Neural progenitor cell (in vitro differentiated cells): ENCODE measurements at regions not wholly inside any gene's neighbourhood (a gene's known extent, or its start where the extent isn't known, plus 50 kb on each side); places are given as distances from the start of the nearest gene placed in this dataset.
"Not testable (repeated sequence)": the region's sequence is repeated elsewhere in the genome, so short reads cannot be mapped to it uniquely, and the experiment has no call there.

ENCODE experiments used
- EZH2 ChIP-seq: fragments of 200-600 bp; sonication (generic); IDR thresholded peaks from 2 replicates; pipeline ENCODE4 v1.6.1; 2017; ENCODE audit warnings: antibody characterized with exemption, mild to moderate bottlenecking, moderate library complexity
- EZH2phosphoT487 ChIP-seq: fragments of 200-600 bp; sonication (generic); IDR thresholded peaks from 2 replicates; pipeline ENCODE4 v1.6.1; 2017; ENCODE audit warnings: antibody characterized with exemption
- TF ChIP-seq, protein P1 (sequence below): fragments of 200-600 bp; sonication (generic); IDR thresholded peaks from 2 replicates; pipeline ENCODE4 v1.5.1; 2017; ENCODE audit warnings: antibody characterized with exemption, mild to moderate bottlenecking

- TF ChIP-seq EZH2, EZH2phosphoT487: not testable (repeated sequence)
- TF ChIP-seq, protein P1, sequence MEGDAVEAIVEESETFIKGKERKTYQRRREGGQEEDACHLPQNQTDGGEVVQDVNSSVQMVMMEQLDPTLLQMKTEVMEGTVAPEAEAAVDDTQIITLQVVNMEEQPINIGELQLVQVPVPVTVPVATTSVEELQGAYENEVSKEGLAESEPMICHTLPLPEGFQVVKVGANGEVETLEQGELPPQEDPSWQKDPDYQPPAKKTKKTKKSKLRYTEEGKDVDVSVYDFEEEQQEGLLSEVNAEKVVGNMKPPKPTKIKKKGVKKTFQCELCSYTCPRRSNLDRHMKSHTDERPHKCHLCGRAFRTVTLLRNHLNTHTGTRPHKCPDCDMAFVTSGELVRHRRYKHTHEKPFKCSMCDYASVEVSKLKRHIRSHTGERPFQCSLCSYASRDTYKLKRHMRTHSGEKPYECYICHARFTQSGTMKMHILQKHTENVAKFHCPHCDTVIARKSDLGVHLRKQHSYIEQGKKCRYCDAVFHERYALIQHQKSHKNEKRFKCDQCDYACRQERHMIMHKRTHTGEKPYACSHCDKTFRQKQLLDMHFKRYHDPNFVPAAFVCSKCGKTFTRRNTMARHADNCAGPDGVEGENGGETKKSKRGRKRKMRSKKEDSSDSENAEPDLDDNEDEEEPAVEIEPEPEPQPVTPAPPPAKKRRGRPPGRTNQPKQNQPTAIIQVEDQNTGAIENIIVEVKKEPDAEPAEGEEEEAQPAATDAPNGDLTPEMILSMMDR, result not testable (repeated sequence)
These were observed 125.4 kb upstream of the PDE4D start for GRCh38 chr5:60018960-60019359.
